ENCODE measurements at regions not wholly inside any gene's neighbourhood (a gene's known extent, or its start where the extent isn't known, plus 50 kb on each side); places are given as distances from the start of the nearest gene placed in this dataset.

DNA sequence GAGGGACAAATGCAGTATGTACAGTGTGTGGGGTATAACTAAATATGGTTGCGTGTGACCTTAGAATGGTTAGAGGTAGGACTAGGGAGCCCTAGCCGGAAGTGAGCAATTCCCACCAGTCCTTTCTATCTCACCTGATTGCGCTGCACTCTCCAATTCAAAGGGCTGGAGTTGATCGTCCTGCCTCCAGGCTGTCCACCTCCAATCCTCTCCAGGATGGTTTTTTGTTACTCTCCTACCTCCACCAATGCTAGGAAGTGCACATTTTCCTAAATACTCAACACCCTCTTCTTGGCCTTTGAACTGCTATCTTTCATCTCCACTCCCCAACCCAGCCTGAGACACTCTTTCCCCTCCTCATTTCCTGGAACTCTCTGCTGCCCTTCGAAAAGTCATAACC lies 181.7 kb upstream of the ASIC2 start:
- TF ChIP-seq EGR1 (IDR thresholded peaks at IDR 0.05): no peak
- no peak for TF ChIP-seq TAF1 (IDR thresholded peaks at IDR 0.05; ENCODE audit: low read depth)
- TF ChIP-seq RAD21 (IDR thresholded peaks at IDR 0.05; ENCODE audit: low read depth): no peak

DNA sequence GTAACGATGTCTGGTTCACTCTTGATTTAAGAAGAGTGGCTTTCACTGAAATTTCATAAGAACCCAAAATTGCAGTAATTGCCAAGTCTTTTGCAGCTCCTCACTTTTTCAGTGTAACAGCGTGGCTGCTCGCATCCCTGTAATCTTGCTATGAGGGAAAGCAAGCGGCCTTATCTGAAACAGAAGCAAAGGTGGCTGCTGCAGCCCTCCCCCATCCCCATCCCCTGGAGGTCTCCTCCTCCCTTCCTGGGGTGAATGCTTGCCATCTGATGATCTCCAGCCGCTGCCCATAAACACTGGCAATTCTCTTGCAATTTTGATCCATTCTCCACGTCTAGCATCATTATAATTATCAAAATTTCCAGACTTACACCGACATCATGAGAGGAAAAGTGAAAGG lies 182.5 kb upstream of the ASIC2 start:
- TF ChIP-seq EP300 (IDR thresholded peaks at IDR 0.05; ENCODE audit: borderline replicate concordance) (no peak), TAF1 (IDR thresholded peaks at IDR 0.05; ENCODE audit: low read depth) (no peak), ZBTB7A (IDR thresholded peaks at IDR 0.05; ENCODE audit: low read depth) (no peak), CREB1 (IDR thresholded peaks at IDR 0.05; ENCODE audit: low read depth) (no peak), RAD21 (IDR thresholded peaks at IDR 0.05; ENCODE audit: low read depth) (no peak), NFIC (IDR thresholded peaks at IDR 0.05) (no peak), TEAD4 (IDR thresholded peaks at IDR 0.05) (no peak), TCF12 (IDR thresholded peaks at IDR 0.05; ENCODE audit: low read depth) (no peak), EGR1 (IDR thresholded peaks at IDR 0.05) (no peak)
- TF ChIP-seq, protein P1, sequence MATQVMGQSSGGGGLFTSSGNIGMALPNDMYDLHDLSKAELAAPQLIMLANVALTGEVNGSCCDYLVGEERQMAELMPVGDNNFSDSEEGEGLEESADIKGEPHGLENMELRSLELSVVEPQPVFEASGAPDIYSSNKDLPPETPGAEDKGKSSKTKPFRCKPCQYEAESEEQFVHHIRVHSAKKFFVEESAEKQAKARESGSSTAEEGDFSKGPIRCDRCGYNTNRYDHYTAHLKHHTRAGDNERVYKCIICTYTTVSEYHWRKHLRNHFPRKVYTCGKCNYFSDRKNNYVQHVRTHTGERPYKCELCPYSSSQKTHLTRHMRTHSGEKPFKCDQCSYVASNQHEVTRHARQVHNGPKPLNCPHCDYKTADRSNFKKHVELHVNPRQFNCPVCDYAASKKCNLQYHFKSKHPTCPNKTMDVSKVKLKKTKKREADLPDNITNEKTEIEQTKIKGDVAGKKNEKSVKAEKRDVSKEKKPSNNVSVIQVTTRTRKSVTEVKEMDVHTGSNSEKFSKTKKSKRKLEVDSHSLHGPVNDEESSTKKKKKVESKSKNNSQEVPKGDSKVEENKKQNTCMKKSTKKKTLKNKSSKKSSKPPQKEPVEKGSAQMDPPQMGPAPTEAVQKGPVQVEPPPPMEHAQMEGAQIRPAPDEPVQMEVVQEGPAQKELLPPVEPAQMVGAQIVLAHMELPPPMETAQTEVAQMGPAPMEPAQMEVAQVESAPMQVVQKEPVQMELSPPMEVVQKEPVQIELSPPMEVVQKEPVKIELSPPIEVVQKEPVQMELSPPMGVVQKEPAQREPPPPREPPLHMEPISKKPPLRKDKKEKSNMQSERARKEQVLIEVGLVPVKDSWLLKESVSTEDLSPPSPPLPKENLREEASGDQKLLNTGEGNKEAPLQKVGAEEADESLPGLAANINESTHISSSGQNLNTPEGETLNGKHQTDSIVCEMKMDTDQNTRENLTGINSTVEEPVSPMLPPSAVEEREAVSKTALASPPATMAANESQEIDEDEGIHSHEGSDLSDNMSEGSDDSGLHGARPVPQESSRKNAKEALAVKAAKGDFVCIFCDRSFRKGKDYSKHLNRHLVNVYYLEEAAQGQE (IDR thresholded peaks at IDR 0.05; ENCODE audit: low read depth): no peak

DNA sequence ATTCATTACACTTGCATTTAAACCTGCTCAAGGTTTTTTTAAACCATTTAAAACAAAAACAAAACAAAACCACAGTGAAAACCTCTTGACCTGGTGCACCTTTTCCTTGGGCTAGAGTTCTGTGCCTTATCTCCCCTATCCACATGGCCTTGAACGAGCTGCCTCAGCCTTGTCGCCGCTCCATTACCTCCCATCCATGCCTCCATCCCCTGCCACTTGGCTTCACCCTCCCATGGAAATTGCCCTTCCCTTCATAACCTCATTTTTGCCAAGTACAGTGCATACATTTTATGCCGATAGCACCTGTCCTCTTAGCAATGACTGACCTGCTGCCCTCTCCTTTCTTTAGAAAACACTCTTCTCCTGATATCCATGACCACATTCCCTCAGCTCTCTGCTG lies 188.6 kb upstream of the ASIC2 start:
- TF ChIP-seq ZBTB7A (IDR thresholded peaks at IDR 0.05; ENCODE audit: low read depth): no peak
- no peak for TF ChIP-seq TEAD4 (IDR thresholded peaks at IDR 0.05)
- no peak for TF ChIP-seq FOXM1 (IDR thresholded peaks at IDR 0.05; ENCODE audit: borderline replicate concordance, low read depth)
- TF ChIP-seq, protein P1 (IDR thresholded peaks at IDR 0.05; ENCODE audit: low read depth): no peak
- no peak for TF ChIP-seq EGR1 (IDR thresholded peaks at IDR 0.05)
- TF ChIP-seq YY1 (IDR thresholded peaks at IDR 0.05; ENCODE audit: low read depth): no peak
- TF ChIP-seq EP300 (IDR thresholded peaks at IDR 0.05; ENCODE audit: borderline replicate concordance): no peak
- TF ChIP-seq TCF12 (IDR thresholded peaks at IDR 0.05; ENCODE audit: low read depth): no peak
- no peak for TF ChIP-seq RAD21 (IDR thresholded peaks at IDR 0.05; ENCODE audit: low read depth)
- TF ChIP-seq, protein P2, sequence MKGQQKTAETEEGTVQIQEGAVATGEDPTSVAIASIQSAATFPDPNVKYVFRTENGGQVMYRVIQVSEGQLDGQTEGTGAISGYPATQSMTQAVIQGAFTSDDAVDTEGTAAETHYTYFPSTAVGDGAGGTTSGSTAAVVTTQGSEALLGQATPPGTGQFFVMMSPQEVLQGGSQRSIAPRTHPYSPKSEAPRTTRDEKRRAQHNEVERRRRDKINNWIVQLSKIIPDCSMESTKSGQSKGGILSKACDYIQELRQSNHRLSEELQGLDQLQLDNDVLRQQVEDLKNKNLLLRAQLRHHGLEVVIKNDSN (IDR thresholded peaks at IDR 0.05): no peak
- TF ChIP-seq TAF1 (IDR thresholded peaks at IDR 0.05; ENCODE audit: low read depth): no peak
- TF ChIP-seq CEBPB (IDR thresholded peaks at IDR 0.05): no peak
- no peak for TF ChIP-seq NFIC (IDR thresholded peaks at IDR 0.05)
- TF ChIP-seq, protein P3, sequence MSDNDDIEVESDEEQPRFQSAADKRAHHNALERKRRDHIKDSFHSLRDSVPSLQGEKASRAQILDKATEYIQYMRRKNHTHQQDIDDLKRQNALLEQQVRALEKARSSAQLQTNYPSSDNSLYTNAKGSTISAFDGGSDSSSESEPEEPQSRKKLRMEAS (IDR thresholded peaks at IDR 0.05): no peak
- TF ChIP-seq CREB1 (IDR thresholded peaks at IDR 0.05; ENCODE audit: low read depth): no peak

DNA sequence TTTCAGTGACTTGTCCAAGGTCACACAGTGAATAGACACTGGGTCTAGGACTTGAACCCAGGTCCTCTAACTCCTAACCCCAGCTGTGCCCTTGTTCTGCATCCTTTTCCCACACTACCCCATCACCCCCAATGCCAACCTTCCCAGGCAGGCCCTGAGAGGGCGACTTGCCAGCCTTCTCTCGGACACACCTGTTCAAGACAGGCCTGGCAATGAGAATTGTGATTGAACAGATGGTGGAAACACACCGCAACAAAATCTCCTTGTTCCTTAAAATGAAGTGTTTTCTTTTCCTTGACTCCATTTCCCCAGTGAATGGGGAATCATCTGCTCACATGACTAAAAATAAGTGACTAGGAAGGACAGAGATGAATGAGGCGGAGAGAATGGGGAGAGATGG lies 189.5 kb upstream of the ASIC2 start:
- no peak for TF ChIP-seq ZBTB7A (IDR thresholded peaks at IDR 0.05; ENCODE audit: low read depth)
- TF ChIP-seq, protein P2 (IDR thresholded peaks at IDR 0.05): no peak

DNA sequence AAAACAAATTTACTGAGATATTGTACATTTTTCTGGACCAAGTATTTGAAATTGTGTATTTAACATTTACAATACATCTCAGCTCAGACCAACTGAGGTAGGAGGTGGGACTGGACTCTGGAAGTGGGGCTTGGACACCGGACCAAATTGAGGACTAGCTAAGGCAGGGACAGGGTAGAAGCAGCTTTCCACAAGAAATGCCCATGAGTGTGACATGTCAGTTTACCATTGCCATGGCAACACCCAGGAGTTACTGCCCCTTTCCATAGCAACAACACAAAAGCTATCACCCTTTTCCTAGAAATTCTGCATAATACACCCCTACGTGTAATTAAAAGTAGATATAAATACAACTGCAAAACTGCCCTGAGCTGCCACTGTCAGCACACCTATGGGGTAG lies 191.5 kb upstream of the ASIC2 start:
- no peak for TF ChIP-seq TCF12 (IDR thresholded peaks at IDR 0.05; ENCODE audit: low read depth)
- TF ChIP-seq TAF1 (IDR thresholded peaks at IDR 0.05; ENCODE audit: low read depth): no peak
- TF ChIP-seq ZBTB7A (IDR thresholded peaks at IDR 0.05; ENCODE audit: low read depth): no peak
- no peak for TF ChIP-seq CREB1 (IDR thresholded peaks at IDR 0.05; ENCODE audit: low read depth)
- no peak for TF ChIP-seq FOXM1 (IDR thresholded peaks at IDR 0.05; ENCODE audit: borderline replicate concordance, low read depth)
- TF ChIP-seq TEAD4 (IDR thresholded peaks at IDR 0.05): no peak

DNA sequence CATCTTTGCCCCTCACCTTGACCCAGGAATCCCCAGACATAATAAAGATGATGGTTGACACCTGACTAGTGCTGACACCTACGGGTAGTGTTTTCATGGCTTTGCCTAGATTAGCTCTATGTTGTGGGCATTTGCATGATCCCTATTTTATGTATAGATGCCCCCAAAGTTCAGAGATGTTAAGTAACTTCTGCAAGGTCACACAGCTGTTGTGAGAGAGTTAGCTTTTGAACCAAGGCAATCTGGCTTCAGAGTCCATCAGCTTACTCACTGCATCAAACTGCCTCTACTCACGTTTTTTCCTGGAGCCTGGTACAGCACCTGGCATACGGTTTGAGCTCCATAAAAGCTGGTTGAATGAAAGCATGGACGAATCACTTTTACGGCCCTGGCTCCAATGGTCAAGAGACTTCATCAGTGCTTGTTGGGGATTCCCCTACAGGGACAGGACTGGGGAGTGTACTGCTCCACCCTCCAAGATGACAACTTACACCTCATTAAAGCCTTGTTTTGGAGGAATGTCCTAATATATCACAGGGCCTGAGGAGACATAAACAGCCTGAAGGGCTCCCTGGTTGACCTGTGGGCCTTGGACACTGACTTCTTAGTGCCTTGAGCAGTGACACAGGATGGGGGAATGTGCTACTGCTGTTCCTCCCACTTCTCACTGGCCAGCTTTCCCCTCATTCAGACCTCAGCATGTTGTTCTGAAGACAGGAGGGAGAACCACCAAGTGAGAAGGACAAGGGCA lies 193.2 kb upstream of the ASIC2 start:
- TF ChIP-seq CREB1 (IDR thresholded peaks at IDR 0.05; ENCODE audit: low read depth) (no peak), TCF12 (IDR thresholded peaks at IDR 0.05; ENCODE audit: low read depth) (no peak), NFIC (IDR thresholded peaks at IDR 0.05) (no peak), EGR1 (IDR thresholded peaks at IDR 0.05) (no peak)

Measured in Ishikawa (cell line).